NCI-H748 (cell line): ENCODE measurements at regions not wholly inside any gene's neighbourhood (a gene's known extent, or its start where the extent isn't known, plus 50 kb on each side); places are given as distances from the start of the nearest gene placed in this dataset.

Source experiments
- DNase-seq: peaks from one replicate; lab custom pipeline; 2025; ENCODE audit not compliant: unreplicated experiment; lab: John Stamatoyannopoulos, UW

- no peak for DNase-seq
Measured at GRCh38 chr12:76611533-76611932, 52.0 kb upstream of the OSBPL8 start.

- no peak for DNase-seq
Measured at GRCh38 chr12:76614364-76614763, 54.8 kb upstream of the OSBPL8 start.

- DNase-seq = no peak
Measured at GRCh38 chr12:76618031-76618430, 58.5 kb upstream of the OSBPL8 start.

GRCh38 chr12:76621582-76622024 is 62.0 kb upstream of the OSBPL8 start:
- peak; percentile 79 for DNase-seq

- no peak for DNase-seq
Measured at GRCh38 chr12:76622351-76622750, 62.8 kb upstream of the OSBPL8 start.

GRCh38 chr12:76622915-76623314 is 63.3 kb upstream of the OSBPL8 start:
- no peak for DNase-seq

GRCh38 chr12:76623931-76624330 is 64.4 kb upstream of the OSBPL8 start:
- DNase-seq = no peak

- DNase-seq = no peak
Measured at GRCh38 chr12:76627346-76628135, 68.0 kb upstream of the OSBPL8 start.

- no peak for DNase-seq
Measured at GRCh38 chr12:76628745-76629144, 69.2 kb upstream of the OSBPL8 start.

- DNase-seq = no peak
Measured at GRCh38 chr12:76631741-76632140, 72.2 kb upstream of the OSBPL8 start.

GRCh38 chr12:76633415-76633814 is 73.8 kb upstream of the OSBPL8 start:
- peak; percentile 82 for DNase-seq

GRCh38 chr12:76634133-76634532 is 74.6 kb upstream of the OSBPL8 start:
- peak; percentile 25 for DNase-seq

GRCh38 chr12:76636121-76636692 is 76.6 kb upstream of the OSBPL8 start:
- no peak for DNase-seq

GRCh38 chr12:76637807-76638206 is 78.2 kb upstream of the OSBPL8 start:
- DNase-seq = no peak

- no peak for DNase-seq
Measured at GRCh38 chr12:76639646-76640045, 80.1 kb upstream of the OSBPL8 start.

GRCh38 chr12:76641073-76641472 is 81.5 kb upstream of the OSBPL8 start:
- DNase-seq = no peak

- DNase-seq = no peak
Measured at GRCh38 chr12:76641961-76642360, 82.4 kb upstream of the OSBPL8 start.

- no peak for DNase-seq
Measured at GRCh38 chr12:76643438-76643837, 83.9 kb upstream of the OSBPL8 start.

- no peak for DNase-seq
Measured at GRCh38 chr12:76644950-76645349, 85.4 kb upstream of the OSBPL8 start.

- DNase-seq = no peak
Measured at GRCh38 chr12:76645934-76646333, 86.4 kb upstream of the OSBPL8 start.

GRCh38 chr12:76646366-76646765 is 86.8 kb upstream of the OSBPL8 start:
- no peak for DNase-seq

GRCh38 chr12:76649099-76649498 is 89.5 kb upstream of the OSBPL8 start:
- no peak for DNase-seq

GRCh38 chr12:76652402-76652801 is 92.8 kb upstream of the OSBPL8 start:
- DNase-seq = no peak
